ENCODE measurements at regions not wholly inside any gene's neighbourhood (a gene's known extent, or its start where the extent isn't known, plus 50 kb on each side); places are given as distances from the start of the nearest gene placed in this dataset.

GRCh38 chr11:134505125-134505524 is 93.1 kb upstream of the B3GAT1 start:
- Mint-ChIP-seq H3K27me3 (ENCODE audit: insufficient read depth, low read depth) (peaks cover 8% of the 10 kb centered on the region), H3K9me3 (no peaks in the 10 kb centered on the region), H3K36me3 (no peaks in the 10 kb centered on the region), H3K4me3 (no peak overlapping the region), H3K4me1 (peaks cover 35% of the 10 kb centered on the region), H3K27ac (no peak overlapping the region)
- no peak overlapping the region for H2AFZ ChIP-seq (replicated peaks)
- H3K9me3 ChIP-seq (ENCODE audit: low read depth), result no peaks in the 10 kb centered on the region
- H3K4me1 ChIP-seq, result peaks cover 22% of the 10 kb centered on the region
- no peaks in the 10 kb centered on the region for H3F3A ChIP-seq (ENCODE audit: low read depth)
- H3K79me2 ChIP-seq (ENCODE audit: low read depth), result no peaks in the 10 kb centered on the region
- no peak overlapping the region for H3K9ac ChIP-seq
- no peak overlapping the region for H3K4me3 ChIP-seq
- no peak overlapping the region for H3K4me2 ChIP-seq
- TF ChIP-seq EZH2phosphoT487 (IDR thresholded peaks at IDR 0.05) (no peak), EZH2 (IDR thresholded peaks at IDR 0.05) (no peak), CTCF (IDR thresholded peaks at IDR 0.05) (no peak)
- H3K36me3 ChIP-seq, result no peaks in the 10 kb centered on the region
- H4K20me1 ChIP-seq (ENCODE audit: low read depth), result no peaks in the 10 kb centered on the region
- no peak for DNase-seq (ENCODE audit: low spot score)
- no peaks in the 10 kb centered on the region for H3K27me3 ChIP-seq
- H3K27ac ChIP-seq, result no peak overlapping the region

GRCh38 chr11:134504146-134504905 is 92.3 kb upstream of the B3GAT1 start:
- Histone ChIP-seq H3K27me3 (no peaks in the 10 kb centered on the region), H4K20me1 (ENCODE audit: low read depth) (no peaks in the 10 kb centered on the region), H3K27ac (no peak overlapping the region), H3K9ac (no peak overlapping the region), H3K36me3 (no peaks in the 10 kb centered on the region), H3K79me2 (ENCODE audit: low read depth) (no peaks in the 10 kb centered on the region), H3K4me3 (no peak overlapping the region), H3K4me2 (peak overlapping the region; percentile 34), H2AFZ (replicated peaks) (no peak overlapping the region), H3K4me1 (peaks cover 22% of the 10 kb centered on the region), H3F3A (ENCODE audit: low read depth) (no peaks in the 10 kb centered on the region), H3K9me3 (ENCODE audit: low read depth) (no peaks in the 10 kb centered on the region)
- TF ChIP-seq EZH2phosphoT487 (IDR thresholded peaks at IDR 0.05), result no peak
- peaks cover 10% of the 10 kb centered on the region for H3K27me3 Mint-ChIP-seq (ENCODE audit: insufficient read depth, low read depth)
- H3K4me1 Mint-ChIP-seq, result peaks cover 35% of the 10 kb centered on the region
- no peaks in the 10 kb centered on the region for H3K36me3 Mint-ChIP-seq
- DNase-seq (ENCODE audit: low spot score), result peak; percentile 34
- peak overlapping the region; percentile 35 for H3K27ac Mint-ChIP-seq
- no peaks in the 10 kb centered on the region for H3K9me3 Mint-ChIP-seq
- H3K4me3 Mint-ChIP-seq, result peak overlapping the region; percentile 7

DNA sequence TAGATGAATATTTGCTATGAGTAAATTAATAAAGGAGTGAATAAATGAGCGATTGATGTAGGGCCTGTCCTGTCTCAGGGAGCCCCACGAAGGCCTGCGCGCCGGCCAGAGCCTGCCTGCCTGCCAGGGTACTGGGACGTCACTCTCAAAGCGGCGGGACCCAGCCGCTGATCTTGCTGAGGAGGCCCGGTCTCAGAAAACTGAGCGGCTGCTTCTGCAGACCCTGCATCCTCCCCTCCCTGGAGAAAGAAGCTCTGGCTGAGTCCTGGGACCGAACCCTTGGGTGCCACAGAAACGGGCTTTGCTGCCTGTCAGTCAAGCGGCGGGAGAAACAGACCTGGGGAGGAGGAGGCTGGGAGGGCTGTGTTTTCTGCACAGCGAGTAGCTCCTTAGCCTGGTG is 91.6 kb upstream of the B3GAT1 start:
- DNase-seq (ENCODE audit: low spot score), result no peak
- Histone ChIP-seq H3K79me2 (ENCODE audit: low read depth) (no peaks in the 10 kb centered on the region), H2AFZ (replicated peaks) (no peak overlapping the region), H3K4me2 (no peak overlapping the region), H3K4me3 (no peak overlapping the region), H3K27ac (no peak overlapping the region), H3K36me3 (no peaks in the 10 kb centered on the region), H3K9ac (no peak overlapping the region), H3F3A (ENCODE audit: low read depth) (no peaks in the 10 kb centered on the region), H4K20me1 (ENCODE audit: low read depth) (no peaks in the 10 kb centered on the region), H3K4me1 (peaks cover 22% of the 10 kb centered on the region), H3K27me3 (no peaks in the 10 kb centered on the region), H3K9me3 (ENCODE audit: low read depth) (no peaks in the 10 kb centered on the region)
- TF ChIP-seq CTCF (IDR thresholded peaks at IDR 0.05) (no peak), EZH2 (IDR thresholded peaks at IDR 0.05) (no peak), EZH2phosphoT487 (IDR thresholded peaks at IDR 0.05) (no peak)
- H3K9me3 Mint-ChIP-seq, result no peaks in the 10 kb centered on the region
- peaks cover 32% of the 10 kb centered on the region for H3K4me1 Mint-ChIP-seq
- H3K36me3 Mint-ChIP-seq, result no peaks in the 10 kb centered on the region
- no peak overlapping the region for H3K27ac Mint-ChIP-seq
- peaks cover 10% of the 10 kb centered on the region for H3K27me3 Mint-ChIP-seq (ENCODE audit: insufficient read depth, low read depth)
- H3K4me3 Mint-ChIP-seq, result no peak overlapping the region

DNA sequence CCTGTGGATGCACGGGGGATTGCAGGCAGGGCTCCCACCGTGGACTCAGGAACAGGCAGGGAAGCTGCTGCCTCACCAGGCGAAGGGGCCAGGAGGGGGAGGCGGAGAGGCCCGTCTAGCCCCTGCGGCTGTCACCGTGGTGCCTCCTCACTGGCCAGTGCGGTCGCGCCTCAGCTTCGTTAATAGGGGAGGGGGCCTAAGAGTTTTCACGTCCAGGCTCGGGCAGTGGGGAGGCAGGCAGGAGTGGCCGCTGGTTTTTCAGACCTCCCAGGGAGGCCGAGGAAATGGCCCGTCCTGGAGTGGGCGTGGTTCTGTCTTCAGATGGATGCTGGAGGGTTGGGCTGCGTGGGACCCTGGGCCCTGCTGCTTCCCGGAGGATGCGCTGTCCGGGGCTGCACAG is 91.1 kb upstream of the B3GAT1 start:
- no peaks in the 10 kb centered on the region for H3K9me3 Mint-ChIP-seq

More for the DNA sequence above, 91.1 kb upstream of the B3GAT1 start:
- no peaks in the 10 kb centered on the region for H3K9me3 ChIP-seq (ENCODE audit: low read depth)
- no peak overlapping the region for H3K27ac ChIP-seq
- Mint-ChIP-seq H3K27ac (no peak overlapping the region), H3K4me3 (no peak overlapping the region), H3K27me3 (ENCODE audit: insufficient read depth, low read depth) (peaks cover 9% of the 10 kb centered on the region), H3K36me3 (no peaks in the 10 kb centered on the region), H3K4me1 (peaks cover 29% of the 10 kb centered on the region)
- H3K4me2 ChIP-seq, result peak overlapping the region; percentile 4
- H3K36me3 ChIP-seq, result no peaks in the 10 kb centered on the region
- H2AFZ ChIP-seq (replicated peaks), result no peak overlapping the region
- no peaks in the 10 kb centered on the region for H3K79me2 ChIP-seq (ENCODE audit: low read depth)
- H4K20me1 ChIP-seq (ENCODE audit: low read depth), result no peaks in the 10 kb centered on the region
- TF ChIP-seq EZH2 (IDR thresholded peaks at IDR 0.05) (no peak), EZH2phosphoT487 (IDR thresholded peaks at IDR 0.05) (no peak), CTCF (IDR thresholded peaks at IDR 0.05) (no peak)
- H3K4me3 ChIP-seq, result no peak overlapping the region
- no peak overlapping the region for H3K9ac ChIP-seq
- no peaks in the 10 kb centered on the region for H3K27me3 ChIP-seq
- H3K4me1 ChIP-seq, result peaks cover 22% of the 10 kb centered on the region
- no peaks in the 10 kb centered on the region for H3F3A ChIP-seq (ENCODE audit: low read depth)
- peak; percentile 54 for DNase-seq (ENCODE audit: low spot score)
